D341Med (cell line): ENCODE measurements at regions not wholly inside any gene's neighbourhood (a gene's known extent, or its start where the extent isn't known, plus 50 kb on each side); places are given as distances from the start of the nearest gene placed in this dataset.
A peak's percentile ranks its signal among the peaks of the same experiment; 100 is the strongest.

ENCODE experiments used
- DNase-seq: peaks from one replicate; pipeline ENCODE4 v3.0.0; 2012; ENCODE audit warnings: low spot score

GRCh38 chr13:105928048-105928447, 607.4 kb downstream of the EFNB2 start:
- no peak for DNase-seq

DNA sequence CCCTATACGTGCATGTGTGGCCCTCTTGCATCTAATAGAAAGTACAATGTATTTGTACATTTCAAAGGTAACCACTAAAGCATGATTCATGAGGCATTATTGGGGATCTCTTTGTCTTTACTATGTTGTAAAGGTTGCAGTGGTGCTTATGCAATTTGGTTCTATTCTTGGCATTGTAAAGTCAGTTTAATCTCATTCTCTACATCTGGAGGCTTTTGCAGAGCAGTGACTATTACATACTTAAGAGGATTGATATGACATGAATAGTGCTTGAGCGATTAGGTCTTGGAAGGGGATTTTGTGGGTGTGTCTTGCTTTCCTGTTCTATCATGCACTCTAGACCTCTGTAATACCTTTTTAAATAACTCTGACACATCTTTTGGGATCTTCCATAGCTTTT, 610.0 kb downstream of the EFNB2 start:
- peak; percentile 50 for DNase-seq

DNA sequence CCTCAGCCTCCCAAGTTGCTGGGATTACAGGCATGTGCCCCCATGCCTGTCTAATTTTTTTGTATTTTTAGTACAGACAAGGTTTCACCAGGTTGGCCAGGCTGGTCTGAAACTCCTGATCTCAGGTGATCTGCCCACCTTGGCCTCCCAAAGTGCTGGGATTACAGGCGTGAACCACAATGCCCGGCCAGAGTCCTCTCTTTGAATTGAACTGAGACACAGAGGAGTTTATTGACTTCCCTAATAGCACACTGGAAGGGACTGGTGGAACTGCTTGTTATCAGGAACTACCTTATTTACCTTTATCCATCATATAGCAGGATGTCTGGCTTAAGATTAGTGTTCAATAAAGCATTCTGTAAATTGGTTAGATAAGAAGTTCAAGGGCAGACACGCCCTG, 613.8 kb downstream of the EFNB2 start:
- DNase-seq: no peak

- no peak for DNase-seq
Measured at GRCh38 chr13:105920370-105920769, 615.1 kb downstream of the EFNB2 start.

- no peak for DNase-seq
Measured at GRCh38 chr13:105918842-105919741, 616.4 kb downstream of the EFNB2 start.

DNA sequence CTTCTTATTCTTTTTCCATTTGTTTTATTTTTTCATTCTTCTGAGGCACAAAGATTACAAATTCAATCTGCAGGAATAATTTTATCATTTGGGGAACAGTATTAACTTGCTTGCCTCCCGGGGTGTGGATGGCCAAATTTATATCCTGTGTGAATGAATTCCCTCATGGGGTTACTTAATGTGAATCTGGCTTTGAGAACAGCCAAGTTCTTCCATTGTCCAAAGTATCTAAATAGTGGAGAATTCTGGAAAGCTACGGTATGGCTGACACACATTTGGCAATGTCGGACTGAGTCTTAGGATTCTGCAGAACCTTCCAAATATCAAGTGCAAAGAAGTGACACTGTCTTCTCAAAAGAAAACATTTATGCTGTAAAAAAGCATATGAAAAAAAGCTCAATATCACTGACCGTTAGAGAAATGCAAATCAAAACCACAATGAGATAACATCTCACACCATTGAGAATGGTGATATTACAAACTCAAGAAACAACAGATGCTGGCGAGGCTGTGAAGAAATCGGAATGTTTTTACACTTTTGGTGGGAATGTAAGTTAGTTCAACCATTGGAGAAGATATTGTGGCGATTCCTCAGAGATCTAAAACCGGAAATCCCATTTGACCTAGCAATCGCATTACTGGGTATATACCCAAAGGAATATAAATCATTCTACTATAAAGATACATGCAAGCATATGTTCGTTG, 620.2 kb downstream of the EFNB2 start:
- no peak for DNase-seq

DNA sequence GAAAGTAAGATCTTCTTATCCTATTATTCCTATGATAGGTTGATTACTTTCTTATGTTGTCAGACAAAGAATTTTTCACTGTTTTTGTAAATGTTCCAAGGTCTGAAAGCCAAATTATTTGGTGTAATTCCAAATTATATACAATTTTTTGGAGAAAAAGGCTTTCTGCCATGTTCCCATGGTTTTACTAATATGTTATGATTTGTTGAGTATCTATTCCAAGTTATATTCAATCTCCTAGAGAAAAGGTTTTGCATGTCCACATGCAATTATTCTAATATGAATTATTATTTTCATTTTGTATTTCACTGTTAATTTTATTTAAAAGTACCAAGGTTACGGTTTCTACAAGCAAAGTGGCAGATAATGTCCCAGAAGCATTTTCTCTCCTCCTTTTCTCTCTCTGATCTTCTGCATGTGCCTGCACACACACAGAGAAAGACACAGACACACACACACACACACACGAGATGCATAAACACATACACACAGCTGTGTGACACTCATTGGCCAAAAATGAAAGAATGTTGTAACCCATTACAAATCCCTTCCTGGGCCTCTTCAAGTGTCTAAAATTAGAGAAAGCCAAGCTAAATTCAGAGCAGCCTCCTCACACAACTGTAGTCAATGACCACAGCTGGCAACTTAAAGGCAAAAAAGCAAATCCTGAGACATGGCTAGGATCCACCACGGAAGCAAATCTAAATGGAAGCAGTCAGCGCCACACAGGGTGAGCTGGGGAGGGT, 621.0 kb downstream of the EFNB2 start:
- no peak for DNase-seq

DNA sequence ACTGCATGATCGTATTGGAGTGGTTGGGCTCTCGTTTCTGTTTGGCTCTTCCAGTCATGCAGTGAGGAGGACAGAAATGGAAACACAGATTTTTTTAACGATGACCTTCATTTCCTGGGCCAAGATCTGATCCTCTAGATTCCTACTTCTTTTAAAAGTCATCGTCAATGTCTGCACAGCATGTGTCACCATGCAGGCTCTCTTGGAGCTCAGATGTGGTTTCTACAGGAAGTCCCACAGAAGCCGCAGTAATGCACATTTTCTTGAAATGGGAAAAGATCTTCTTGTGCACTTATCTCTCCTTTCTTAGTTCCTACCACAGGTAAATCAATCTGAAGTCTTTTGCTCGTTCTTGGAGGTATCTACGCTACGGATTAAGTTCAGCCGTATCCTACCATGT, 626.9 kb downstream of the EFNB2 start:
- no peak for DNase-seq

DNA sequence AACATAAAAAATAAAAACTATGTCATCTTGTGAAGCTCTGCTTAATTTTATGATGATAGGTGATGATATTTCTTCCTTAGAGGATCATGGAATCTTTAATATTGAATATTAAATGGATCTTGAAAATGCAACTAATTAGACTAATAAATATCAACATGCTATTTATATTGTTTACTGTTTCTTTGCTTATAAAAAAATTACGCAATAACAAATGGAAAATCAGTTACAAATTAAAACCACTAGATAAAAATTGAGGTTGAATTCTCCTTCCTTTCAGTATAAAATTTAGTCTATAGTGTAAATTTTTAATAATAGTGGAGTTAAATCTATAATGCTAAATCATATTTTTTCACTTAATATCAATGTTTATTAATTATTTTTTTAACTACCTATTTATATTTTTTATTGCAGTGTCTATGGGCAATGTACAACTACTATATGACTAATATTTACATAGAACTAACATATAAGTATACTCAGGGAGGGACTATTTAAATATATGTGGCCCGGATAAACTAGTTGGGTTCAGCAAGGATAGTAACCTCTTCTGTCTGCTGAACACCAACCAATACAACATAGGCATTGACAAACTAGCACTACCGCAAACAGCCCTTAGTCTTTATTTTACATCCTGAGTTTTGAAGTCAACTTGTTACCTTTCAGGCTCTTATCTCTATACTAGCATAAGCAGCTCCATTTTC, 628.0 kb downstream of the EFNB2 start:
- no peak for DNase-seq

DNA sequence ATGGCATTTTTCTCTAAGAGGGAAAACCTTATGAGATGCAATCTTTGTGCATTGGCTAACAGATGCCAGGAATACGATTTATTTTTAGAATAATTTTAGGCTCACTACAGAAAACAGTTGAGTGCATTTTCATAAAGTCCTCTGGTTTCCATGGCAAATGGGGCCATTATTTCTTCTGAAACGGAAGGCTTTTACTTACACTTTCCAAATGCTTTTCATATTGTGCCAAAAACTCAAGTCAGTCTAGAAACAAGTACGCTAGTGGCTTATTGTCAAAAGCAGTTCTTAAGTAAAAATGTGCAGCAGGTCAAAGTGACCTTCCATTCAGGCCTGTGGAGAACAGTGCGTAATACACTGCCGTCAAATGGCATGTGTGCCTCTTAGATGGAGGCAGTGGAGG, 628.7 kb downstream of the EFNB2 start:
- no peak for DNase-seq

- no peak for DNase-seq
Measured at GRCh38 chr13:105904034-105904742, 631.3 kb downstream of the EFNB2 start.

- DNase-seq: no peak
Measured at GRCh38 chr13:105902396-105902795, 633.1 kb downstream of the EFNB2 start.

- DNase-seq: no peak
Measured at GRCh38 chr13:105897575-105897974, 637.9 kb downstream of the EFNB2 start.

DNA sequence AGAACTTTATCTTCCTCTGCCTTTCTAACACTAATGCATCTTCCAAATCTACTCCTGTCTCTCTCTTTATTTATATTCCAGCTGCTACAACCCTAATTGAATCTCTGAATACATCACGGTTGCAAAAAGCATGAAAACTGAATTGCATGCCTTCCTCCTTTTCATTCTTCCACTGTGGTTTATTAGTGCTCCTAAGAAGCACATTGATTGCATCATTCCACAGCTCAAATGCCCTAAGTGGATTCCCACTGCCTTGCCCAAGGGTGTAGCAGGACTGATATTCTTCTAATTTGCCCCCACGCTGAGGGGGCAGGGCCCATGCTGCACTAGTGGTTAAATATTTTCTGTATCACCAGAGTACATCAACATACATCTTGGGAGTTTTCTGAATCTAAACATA, 640.8 kb downstream of the EFNB2 start:
- DNase-seq: no peak

DNA sequence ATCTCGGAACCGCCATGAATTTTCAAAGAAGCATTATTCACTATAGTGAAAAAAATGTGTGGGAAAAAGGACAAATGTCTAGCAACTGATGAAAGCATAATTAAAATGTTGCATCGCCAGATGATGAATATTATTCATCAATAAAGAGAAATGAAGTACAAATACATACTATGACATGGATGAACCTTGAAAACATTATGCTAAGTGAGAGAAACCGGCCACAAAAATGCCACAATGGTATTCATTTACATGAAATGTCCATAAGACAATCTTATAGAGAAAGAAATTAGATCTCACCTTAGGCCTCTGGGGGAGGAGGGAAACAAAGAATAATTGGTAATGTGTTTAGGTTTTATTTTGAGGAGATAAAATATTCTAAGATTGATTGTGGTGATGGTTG, 645.0 kb downstream of the EFNB2 start:
- DNase-seq: no peak

GRCh38 chr13:105878119-105878700, 657.3 kb downstream of the EFNB2 start:
- no peak for DNase-seq

DNA sequence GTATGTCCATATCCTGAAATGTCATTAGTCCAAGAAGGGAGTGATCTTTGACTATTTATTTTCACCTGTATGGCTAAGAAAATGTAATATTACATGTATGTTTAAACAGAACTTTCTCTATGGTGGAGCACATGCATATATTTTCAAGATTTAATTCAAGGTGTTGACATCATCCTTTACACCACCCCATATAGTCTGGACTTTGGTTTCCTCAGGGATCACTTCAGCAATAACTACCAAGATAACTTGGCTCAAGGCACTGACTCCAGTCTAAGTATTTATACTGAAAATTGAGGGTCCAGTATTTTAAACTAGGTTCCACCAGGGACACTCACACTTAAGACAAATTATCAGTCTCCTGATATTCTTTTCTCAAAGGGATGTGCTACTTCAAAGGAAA, 660.6 kb downstream of the EFNB2 start:
- no peak for DNase-seq

- DNase-seq: no peak
Measured at GRCh38 chr13:105871768-105872167, 663.7 kb downstream of the EFNB2 start.

DNA sequence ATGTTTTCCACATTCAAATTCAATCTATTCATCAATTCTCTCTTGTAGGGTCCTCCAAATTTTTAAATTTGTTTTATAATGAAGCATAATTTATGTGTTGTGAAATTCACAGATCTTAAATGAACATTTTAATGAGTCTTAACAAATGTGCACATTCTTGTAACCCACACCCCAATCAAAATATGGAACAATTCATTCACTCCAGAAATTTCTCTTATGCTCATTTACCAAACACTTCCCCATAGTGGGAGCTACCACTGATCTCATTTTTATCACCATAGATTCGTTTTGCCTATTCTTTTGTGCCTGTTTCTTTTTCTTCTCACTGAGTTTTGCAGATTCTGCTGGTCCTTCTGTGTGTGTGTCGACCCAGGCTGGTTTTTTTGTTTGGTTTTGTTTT, 664.1 kb downstream of the EFNB2 start:
- no peak for DNase-seq

DNA sequence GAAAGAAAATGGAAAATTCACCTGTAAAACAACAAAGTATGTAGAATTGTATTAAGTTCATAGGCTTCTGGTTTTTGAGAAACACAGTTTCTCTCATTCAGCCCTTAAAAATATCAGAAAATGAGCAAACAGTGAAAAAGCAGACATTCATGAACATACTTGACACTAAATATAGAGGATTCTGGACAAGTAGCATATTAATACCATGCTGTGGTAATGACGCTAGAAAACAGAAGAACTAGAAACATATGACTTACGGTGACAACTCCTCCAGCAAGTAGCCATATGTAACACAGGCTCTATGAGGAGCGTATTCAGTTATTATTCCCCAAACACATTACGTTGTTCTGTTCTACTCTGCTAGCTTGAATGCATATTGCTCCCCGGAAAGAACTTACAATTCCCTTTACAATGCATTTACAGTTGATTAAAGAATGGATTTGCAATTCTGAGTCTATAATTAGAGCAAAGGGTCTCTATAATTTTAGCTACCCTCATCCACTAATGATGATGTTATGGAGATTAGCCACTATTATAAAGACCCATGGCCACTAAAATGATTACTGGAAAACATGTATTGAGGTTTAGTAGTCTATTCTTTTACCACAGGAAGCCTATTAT, 672.1 kb downstream of the EFNB2 start:
- no peak for DNase-seq

DNA sequence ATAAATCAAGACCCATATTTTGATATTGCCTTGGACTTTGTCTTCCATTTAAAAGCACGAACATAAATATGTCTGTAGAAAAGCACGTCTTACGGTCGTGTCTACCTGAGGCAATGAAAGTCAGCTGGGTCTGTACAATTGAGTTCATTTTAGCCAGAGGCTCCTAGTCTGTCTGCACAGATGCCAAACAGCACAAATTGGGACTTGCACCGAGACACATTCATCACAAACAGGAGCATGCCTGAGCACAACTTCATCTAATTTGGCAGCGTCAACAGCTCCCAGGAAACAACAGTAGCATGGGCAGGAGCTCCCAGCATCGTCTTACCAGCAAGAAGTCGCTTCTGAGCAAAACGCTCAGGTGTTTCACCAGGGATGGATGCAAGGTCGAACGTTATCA, 687.0 kb downstream of the EFNB2 start:
- no peak for DNase-seq
